ENCODE measurements at regions not wholly inside any gene's neighbourhood (a gene's known extent, or its start where the extent isn't known, plus 50 kb on each side); places are given as distances from the start of the nearest gene placed in this dataset.

DNA sequence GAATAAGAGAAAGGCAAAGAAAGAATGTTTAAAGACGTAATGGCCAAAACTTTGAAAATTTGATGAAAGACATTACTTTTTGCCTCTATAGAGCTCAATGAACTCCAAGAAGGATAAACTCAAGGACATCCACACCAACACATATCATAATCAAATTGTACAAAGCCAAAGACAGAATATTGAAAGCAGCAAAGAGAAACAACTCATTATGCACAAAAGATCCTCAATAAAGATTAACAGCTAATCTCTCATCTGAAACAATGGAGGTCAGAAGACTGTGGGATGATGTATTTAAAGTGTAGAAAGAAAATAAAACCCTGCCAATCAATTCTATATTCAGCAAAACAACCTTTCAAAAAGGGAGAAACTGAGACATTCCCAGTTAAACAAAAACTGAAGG is 129.1 kb upstream of the TEX13D start:
- TF ChIP-seq, protein P1, sequence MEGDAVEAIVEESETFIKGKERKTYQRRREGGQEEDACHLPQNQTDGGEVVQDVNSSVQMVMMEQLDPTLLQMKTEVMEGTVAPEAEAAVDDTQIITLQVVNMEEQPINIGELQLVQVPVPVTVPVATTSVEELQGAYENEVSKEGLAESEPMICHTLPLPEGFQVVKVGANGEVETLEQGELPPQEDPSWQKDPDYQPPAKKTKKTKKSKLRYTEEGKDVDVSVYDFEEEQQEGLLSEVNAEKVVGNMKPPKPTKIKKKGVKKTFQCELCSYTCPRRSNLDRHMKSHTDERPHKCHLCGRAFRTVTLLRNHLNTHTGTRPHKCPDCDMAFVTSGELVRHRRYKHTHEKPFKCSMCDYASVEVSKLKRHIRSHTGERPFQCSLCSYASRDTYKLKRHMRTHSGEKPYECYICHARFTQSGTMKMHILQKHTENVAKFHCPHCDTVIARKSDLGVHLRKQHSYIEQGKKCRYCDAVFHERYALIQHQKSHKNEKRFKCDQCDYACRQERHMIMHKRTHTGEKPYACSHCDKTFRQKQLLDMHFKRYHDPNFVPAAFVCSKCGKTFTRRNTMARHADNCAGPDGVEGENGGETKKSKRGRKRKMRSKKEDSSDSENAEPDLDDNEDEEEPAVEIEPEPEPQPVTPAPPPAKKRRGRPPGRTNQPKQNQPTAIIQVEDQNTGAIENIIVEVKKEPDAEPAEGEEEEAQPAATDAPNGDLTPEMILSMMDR (IDR thresholded peaks at IDR 0.05; ENCODE audit: borderline replicate concordance, extremely low read depth, low read length, poor library complexity, severe bottlenecking): no peak
- no peak for TF ChIP-seq EZH2 (IDR thresholded peaks at IDR 0.05; ENCODE audit: borderline replicate concordance, low read depth, low read length, severe bottlenecking)
